ENCODE measurements at regions not wholly inside any gene's neighbourhood (a gene's known extent, or its start where the extent isn't known, plus 50 kb on each side); places are given as distances from the start of the nearest gene placed in this dataset.

GRCh38 chrX:139044680-139045079, 333.2 kb upstream of the FGF13 start:
- Histone ChIP-seq H3K27ac (no peak overlapping the region), H3K4me3 (no peak overlapping the region)
- DNase-seq (ENCODE audit: low spot score) = no peak
- TF ChIP-seq CTCF (IDR thresholded peaks at IDR 0.05) = no peak

GRCh38 chrX:139039041-139039440, 327.5 kb upstream of the FGF13 start:
- DNase-seq (ENCODE audit: low spot score) = no peak
- no peak for TF ChIP-seq CTCF (IDR thresholded peaks at IDR 0.05)
- no peak overlapping the region for H3K4me3 ChIP-seq
- H3K27ac ChIP-seq = no peak overlapping the region

DNA sequence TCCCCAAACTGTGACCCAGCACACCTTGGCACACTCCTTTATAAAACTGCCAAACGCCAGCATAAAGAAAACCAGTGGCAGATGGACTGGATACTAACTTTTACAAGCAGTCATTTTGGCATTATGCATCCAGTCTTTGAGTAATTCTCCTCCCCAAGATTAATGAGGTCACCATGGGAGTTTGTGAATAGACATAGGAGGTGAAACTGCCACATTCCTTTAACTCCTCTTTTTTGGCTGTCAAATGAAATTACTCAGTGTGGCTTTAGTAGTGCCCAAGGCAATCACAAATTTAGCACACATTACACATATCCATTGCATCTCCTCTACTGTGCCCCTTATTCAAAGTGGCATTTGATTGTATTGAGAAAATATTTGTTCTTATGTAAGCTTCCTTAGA, 315.3 kb upstream of the FGF13 start:
- no peak for TF ChIP-seq CTCF (IDR thresholded peaks at IDR 0.05)
- Histone ChIP-seq H3K27ac (no peak overlapping the region), H3K4me3 (no peak overlapping the region)
- DNase-seq (ENCODE audit: low spot score) = no peak

DNA sequence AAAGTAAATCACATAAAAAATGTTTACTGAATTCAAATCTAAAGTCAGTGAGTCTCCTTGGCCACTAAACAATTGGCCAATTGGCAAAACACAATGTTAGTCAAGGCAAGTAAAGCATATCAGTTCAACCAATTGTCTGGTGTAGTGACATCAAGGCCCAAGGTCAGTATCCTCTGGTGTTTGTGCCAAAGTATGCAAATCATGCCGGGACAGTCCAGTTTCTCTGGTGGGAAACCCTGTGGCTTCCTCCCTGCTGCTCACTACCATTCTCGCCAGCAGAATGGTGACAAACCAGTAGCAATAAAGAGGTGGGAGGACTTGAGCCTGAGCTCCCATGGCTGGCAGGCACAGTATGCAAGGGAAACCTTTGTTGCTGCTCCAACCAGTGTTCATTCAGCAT, 314.9 kb upstream of the FGF13 start:
- TF ChIP-seq CTCF (IDR thresholded peaks at IDR 0.05) = no peak
- DNase-seq (ENCODE audit: low spot score) = no peak
- no peak overlapping the region for H3K27ac ChIP-seq

DNA sequence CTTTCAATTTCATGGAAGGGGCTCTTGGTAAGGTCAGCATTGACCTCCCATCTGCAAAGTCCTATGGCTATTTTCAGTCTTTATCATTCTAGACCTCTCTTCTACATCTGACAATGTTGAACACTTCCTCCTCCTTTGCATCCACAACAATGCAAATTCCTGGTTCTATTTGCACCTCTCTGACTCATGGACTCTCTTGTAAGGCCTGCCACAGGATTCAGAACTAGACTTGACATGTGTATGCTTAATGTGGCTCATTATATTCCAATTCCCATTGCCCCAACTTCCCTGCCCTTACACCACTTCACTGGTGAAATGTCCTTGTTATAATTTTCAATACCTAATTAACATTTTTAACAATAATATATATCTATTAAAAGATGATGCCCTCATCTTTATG, 314.3 kb upstream of the FGF13 start:
- TF ChIP-seq CTCF (IDR thresholded peaks at IDR 0.05) = no peak
- DNase-seq (ENCODE audit: low spot score) = no peak
- H3K4me3 ChIP-seq = no peak overlapping the region

More for the DNA sequence above, 314.9 kb upstream of the FGF13 start:
- no peak overlapping the region for H3K4me3 ChIP-seq

DNA sequence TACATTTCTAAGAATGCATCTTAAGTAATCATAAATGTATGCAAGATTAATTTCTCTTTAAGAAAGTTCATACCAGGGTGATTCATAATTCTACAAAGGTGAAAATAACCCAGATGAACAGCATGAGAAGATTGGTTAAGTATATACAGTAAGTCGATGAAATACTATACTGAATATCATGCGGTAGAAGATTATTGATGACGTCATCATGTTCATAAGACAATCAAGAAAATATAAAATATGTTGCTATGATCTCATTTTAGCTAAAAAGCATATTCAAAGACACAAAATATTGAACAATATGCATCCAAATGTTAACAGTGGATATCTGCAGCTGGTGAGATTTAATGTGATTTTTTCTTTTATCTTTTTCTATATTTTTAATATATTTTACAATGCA, 312.0 kb upstream of the FGF13 start:
- no peak overlapping the region for H3K27ac ChIP-seq
- no peak for TF ChIP-seq CTCF (IDR thresholded peaks at IDR 0.05)
- H3K4me3 ChIP-seq = no peak overlapping the region
- no peak for DNase-seq (ENCODE audit: low spot score)

More for the DNA sequence above, 314.3 kb upstream of the FGF13 start:
- no peak overlapping the region for H3K27ac ChIP-seq

- Histone ChIP-seq H3K27ac (no peak overlapping the region), H3K4me3 (no peak overlapping the region)
- DNase-seq (ENCODE audit: low spot score) = no peak
- no peak for TF ChIP-seq CTCF (IDR thresholded peaks at IDR 0.05)
Measured at GRCh38 chrX:139020801-139021200, 309.3 kb upstream of the FGF13 start.
